ENCODE measurements at regions not wholly inside any gene's neighbourhood (a gene's known extent, or its start where the extent isn't known, plus 50 kb on each side); places are given as distances from the start of the nearest gene placed in this dataset.

DNA sequence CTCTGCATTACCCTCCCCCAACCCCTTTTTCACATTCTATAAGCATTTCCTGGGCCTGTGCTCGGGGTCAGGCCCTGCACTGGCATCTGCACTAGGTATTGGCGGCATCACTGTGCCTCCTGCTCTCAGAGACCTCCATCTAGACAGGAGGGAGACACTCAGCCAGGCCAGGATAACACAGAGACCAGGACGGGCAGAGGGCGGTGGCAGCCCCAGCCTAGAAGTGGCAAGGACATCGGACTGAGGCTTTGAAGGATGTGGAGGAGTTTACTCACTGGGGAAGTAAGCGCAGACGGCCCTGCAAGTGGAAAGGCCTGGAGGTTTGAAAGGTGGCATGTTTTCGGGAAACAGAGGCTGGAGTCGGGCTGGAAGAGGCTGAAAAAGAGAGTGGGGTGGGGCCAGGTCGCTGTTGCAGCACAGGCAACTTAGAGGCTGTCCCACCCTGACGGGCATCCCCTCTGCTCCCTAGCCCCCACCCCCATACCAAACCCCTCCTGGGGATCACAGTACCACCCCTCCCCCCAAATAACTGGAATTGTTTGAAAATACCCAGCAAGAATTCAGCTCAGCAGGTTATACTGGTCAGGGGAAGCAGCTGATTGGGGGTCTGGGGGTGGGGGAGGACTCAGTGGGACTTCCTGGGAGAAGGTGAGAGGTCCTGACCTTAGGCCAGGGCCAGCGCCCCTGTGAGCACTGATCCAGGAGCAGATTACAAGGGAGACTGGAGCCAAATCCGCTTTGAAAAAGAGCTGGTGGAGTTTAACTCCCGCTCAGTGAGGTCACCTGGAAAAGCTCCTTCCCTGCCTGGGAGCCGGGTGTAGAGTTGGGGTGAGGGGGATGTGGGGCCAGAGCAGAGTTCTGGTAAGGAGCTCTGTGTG, 121.8 kb upstream of the WNT4 start:
- no peak for DNase-seq (ENCODE audit: low read depth)

DNA sequence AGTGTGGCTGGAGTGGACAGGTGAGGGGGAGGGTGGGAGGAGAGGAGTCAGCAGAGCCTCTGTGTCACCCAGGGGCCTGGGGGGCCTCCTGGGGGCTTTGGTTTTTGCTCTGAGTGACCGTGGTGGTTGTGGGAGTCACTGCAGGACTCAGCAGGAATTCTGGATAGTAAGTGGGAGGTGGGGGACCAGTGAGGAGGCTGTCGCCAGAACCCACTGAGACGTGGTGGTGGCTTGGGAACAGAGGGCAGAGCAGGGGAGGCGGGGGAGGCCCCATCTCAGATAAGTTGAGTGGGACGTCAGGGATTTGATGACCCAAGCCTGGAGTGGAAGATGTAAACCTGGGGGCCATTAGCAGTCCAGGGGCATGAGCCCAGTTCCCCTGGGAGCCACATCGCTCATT, 123.2 kb upstream of the WNT4 start:
- no peak for DNase-seq (ENCODE audit: low read depth)

DNA sequence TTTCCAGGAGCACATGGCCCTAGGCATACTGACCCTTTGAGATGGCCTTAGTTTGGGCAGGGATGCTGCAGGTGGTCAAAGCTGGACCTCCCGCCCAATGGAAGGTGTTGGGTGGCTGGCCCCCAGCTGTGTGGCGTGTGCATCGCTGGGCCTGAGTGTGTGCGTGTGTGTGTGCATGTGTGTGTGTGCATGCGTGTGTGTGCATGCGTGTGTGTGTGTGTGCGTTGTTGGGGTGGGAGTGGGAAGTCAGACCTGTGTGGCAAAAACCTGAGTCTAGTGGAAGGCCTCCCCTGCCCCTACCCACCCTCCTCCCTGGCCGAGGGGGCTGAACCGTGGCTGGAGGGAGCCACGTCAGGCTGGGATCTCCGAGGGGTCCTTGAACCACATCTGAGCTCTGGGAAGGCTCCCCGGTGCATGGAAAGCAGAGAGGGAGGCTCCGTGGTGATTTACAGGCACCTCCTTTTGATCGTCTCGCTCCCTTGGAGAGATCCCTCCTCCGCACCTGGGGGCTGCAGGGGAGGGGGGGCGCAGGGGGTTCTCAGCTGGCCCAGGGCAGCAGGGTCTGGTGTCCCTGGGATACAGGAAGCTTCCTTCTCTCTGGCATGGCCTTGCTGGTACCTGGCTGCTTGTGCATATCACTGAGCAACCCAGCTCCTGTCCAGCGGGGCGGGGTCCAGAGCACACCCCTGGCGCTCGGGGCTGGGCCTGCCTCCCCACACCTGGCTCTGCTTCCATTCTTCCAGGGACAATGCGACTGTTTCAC, 124.7 kb upstream of the WNT4 start:
- no peak for DNase-seq (ENCODE audit: low read depth)

DNA sequence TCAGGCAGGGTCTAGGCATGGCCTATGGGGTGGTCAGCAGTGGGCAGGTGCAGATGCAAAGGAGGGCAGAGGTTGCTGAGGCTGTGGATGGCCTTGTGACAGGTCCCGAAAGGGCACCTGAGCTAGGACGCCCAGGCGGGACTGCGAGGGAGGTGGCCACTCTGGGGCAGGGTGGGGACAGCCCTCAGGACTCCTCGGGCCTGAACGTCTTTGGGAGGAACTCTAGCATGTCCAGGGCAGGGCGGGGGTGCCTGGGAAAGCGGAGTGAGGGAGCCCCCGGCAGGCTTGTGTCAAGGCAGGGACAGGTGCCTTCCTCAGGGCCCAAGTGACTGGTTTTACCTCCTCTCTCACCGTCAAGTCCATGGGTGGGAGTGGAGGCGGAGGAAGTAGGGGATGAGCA, 125.4 kb upstream of the WNT4 start:
- DNase-seq (ENCODE audit: low read depth): no peak

DNA sequence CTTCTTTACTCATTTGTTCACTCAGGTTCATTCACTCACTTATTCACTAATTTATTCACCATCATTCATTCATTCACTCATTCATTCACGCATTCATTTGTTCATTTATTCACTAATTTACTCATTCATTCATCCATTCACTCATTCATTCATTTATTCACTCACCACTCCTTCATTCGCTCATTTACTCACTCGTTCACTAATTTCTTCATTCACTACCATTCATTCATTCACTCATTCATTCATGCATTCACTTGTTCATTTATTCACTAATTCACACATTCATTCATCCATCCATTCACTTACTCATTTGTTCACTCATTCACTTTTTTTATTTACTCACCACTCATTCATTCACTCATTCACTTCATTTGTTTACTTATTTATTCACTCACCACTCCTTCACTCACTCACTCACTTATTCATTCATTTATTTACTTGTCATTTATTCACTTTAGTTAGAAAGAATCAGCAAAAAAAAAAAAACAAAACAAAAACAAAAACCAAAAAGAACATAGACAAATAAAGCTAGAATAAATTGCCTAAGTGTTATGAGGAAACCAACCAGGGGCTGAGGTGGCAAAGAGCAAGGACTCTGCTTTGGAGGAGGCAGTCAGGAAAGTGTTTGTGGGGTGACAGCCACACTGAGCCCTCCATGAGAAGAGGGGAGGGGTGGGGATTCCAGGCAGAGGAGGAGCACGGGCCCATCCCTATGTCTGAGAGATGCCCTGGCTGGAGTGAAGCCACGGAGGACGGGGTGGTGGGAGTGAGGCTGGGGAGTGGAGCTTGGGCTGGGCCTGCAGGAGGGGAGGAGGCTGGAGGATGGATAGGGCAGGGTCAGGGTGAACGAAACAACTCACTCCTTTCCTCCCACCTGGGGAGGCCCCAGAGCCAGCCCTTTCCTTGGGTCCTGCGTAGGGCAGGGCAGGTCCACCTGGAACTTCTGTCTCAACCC, 129.2 kb upstream of the WNT4 start:
- no peak for DNase-seq (ENCODE audit: low read depth)

GRCh38 chr1:22273686-22274681, 131.1 kb upstream of the WNT4 start:
- no peak for DNase-seq (ENCODE audit: low read depth)

- no peak for DNase-seq (ENCODE audit: low read depth)
Observed at GRCh38 chr1:22275167-22275566, 132.3 kb upstream of the WNT4 start.

DNA sequence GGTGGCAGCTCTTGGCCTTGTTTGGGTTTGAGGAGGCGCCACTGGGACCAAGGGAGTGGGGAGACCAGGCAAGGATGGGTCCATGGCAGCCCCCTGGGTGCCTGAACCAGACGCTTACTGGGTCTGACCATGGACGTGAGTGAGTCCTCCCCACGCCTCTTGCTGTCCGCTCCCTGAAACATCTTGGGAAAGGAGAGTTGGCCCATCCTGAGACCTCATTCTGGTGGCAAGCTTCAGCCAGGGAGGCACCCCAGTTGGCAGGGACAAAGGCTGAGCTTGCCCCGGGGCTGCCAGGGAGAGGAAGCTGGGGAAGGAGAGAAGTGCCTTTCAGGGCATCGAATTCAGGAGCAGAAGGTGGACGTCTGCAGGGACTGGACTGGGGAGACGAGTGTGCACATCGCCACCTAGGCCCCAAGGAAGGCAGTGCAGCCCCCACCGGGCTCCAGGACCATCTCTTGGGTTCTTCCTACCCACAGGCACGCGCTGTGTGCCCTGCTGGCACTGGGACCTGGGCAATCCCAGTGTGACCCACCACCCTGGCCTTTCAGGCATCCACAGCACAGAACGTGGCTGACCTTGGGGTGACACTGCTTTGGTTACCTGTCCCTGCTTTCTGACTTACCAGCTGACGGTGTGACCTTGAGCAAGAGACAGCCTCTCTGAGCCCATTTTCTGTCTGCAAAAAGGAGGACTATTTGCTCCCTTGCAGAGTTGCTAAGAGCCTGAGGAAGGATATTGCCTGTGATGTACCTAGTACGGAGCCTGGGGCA, 132.9 kb upstream of the WNT4 start:
- DNase-seq (ENCODE audit: low read depth): no peak

DNA sequence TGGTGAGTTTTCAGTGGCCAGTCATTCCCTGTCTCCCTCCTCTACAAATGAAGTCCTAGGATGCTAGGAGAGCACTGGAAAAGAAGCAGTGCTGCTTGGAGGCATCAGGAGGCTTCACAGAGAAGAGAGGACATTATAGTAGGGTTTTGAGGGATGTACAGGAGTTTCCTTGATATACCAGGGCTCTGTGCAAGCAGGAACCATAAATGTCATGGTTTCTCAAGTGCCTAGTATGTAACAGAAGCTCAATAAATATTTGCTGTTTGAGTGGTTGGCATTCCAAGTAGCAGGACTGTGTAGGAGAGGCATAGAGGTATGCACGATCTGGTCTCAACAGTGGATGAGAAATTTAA, 133.5 kb upstream of the WNT4 start:
- no peak for DNase-seq (ENCODE audit: low read depth)

- no peak for DNase-seq (ENCODE audit: low read depth)
Observed at GRCh38 chr1:22277662-22278061, 134.8 kb upstream of the WNT4 start.

GRCh38 chr1:22279735-22280134, 136.8 kb upstream of the WNT4 start:
- DNase-seq (ENCODE audit: low read depth): no peak

DNA sequence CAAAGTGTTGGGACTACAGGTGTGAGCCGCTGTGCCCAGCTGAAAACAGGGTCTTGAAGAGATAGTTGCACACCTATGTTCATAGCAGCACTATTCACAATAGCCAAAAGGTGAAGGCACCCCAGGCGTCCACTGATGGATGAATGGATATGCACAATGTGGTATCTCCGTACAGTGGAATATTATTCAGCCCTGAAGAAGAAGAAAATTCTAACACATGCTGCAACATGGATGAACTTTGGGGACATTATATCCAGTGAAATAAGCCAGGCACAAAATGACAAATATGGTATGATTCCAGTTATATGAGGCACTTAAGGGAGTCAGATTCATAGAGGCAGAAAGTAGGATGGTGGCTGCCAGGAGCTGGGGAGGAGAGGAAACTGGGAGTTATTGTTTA, 137.6 kb upstream of the WNT4 start:
- DNase-seq (ENCODE audit: low read depth): no peak

- DNase-seq (ENCODE audit: low read depth): no peak
Observed at GRCh38 chr1:22281521-22282363, 138.8 kb upstream of the WNT4 start.

DNA sequence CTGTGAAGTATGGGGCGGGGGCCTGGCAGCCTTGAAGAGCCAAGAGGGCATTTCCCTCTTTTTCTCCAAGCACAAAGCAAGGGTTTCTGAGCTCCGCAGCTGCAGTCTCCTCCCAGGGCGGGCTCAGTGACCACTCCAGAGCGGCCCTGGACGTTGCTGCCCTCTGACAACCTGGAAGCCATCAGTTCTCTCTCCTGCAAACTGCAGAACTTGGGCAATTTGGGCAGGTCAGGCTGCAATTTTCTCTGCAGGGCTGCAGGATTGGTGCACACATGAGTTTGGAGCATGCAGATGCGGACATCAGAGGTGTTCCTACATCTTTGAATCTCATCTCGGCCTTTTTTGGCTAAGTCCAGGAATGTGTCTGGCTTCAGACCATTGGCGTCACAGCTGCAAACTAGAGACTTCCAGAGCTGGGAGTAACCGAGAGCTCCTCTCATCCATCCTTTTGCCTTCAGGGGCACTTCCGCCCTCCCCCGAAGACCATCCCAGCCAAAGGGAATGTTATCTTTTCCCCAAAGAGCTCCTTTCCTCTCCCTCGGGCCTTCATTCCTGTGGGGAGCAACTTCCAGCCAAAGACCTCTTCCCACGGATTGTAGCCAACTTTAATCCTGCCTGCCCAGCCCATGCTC, 139.6 kb upstream of the WNT4 start:
- no peak for DNase-seq (ENCODE audit: low read depth)

DNA sequence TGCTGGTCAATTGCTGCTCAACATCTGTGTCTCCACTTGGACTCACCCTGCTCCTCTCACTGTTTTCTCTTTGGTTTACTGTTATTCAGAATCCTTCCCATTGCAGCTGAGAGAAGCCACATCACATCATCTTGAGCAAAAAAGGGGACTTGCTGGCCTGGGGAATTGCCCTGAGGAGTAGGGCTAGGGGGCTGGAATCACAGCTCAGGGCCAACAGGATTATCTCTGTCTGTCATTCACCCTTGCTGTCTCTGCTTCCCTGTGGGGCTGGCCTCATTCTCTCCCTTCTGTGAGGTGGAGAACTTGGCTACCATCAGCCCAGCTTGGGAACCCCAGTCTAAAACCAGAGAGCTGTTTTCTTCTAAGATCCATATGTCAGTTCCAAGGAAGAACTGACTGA, 140.7 kb upstream of the WNT4 start:
- no peak for DNase-seq (ENCODE audit: low read depth)

DNA sequence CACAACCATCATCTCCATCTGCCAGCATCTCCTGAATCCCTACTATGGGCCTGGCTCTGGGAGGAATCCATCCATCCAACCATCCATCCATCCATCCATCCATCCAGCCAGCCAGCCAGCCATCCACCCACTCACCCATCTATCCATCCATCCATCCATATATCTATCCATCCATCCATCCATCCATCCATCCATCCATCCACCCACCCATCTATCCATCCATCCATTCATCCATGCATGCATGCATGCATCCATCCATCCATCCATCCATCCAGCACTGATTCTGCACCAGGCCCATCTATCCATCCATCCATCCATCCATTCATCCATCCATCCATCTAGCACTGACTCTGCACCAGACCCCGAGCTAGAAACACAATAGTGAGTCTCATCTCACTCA, 141.3 kb upstream of the WNT4 start:
- no peak for DNase-seq (ENCODE audit: low read depth)

DNA sequence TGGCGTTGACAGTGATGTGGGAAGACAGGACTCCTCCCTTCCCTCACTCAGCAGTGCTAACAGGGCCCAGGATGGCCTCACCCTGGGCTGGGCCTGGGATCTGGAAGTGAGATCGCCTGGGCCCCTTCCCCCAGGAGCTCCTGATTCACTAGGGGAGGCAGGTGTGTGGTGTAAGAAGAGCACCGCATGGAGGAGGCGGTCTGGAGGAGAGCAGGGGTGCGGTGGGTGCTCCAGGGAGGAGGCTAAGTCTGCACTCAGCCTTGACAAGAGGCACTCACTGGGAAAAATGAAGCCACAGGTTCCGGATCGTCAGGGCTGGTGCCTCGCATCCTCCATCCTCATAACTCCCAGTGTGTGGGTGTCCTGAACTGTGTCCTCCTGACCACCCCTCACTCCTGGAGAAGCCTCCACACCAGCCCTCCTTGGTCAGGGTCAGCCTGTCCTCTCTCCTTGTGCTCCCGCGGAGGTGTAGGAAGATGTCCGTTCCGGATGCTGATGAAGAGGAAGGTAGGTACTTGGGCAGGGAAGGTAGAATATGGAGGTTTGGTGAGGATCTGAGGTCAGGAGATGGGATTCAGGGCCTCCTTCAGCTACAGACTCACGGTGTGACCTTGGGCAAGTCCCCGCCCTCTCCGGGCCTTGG, 142.1 kb upstream of the WNT4 start:
- DNase-seq (ENCODE audit: low read depth): no peak

Data from GM04503 (cell line).